ENCODE measurements at regions not wholly inside any gene's neighbourhood (a gene's known extent, or its start where the extent isn't known, plus 50 kb on each side); places are given as distances from the start of the nearest gene placed in this dataset.

GRCh38 chr10:28850784-28851183, 173.5 kb downstream of the BAMBI start:
- no peak overlapping the region for H3K4me3 ChIP-seq (ENCODE audit: low read depth, low read length)
- no peak for DNase-seq (ENCODE audit: low read depth)
- TF ChIP-seq, protein P1, sequence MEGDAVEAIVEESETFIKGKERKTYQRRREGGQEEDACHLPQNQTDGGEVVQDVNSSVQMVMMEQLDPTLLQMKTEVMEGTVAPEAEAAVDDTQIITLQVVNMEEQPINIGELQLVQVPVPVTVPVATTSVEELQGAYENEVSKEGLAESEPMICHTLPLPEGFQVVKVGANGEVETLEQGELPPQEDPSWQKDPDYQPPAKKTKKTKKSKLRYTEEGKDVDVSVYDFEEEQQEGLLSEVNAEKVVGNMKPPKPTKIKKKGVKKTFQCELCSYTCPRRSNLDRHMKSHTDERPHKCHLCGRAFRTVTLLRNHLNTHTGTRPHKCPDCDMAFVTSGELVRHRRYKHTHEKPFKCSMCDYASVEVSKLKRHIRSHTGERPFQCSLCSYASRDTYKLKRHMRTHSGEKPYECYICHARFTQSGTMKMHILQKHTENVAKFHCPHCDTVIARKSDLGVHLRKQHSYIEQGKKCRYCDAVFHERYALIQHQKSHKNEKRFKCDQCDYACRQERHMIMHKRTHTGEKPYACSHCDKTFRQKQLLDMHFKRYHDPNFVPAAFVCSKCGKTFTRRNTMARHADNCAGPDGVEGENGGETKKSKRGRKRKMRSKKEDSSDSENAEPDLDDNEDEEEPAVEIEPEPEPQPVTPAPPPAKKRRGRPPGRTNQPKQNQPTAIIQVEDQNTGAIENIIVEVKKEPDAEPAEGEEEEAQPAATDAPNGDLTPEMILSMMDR (IDR thresholded peaks at IDR 0.05; ENCODE audit: insufficient read depth, low read length): no peak

DNA sequence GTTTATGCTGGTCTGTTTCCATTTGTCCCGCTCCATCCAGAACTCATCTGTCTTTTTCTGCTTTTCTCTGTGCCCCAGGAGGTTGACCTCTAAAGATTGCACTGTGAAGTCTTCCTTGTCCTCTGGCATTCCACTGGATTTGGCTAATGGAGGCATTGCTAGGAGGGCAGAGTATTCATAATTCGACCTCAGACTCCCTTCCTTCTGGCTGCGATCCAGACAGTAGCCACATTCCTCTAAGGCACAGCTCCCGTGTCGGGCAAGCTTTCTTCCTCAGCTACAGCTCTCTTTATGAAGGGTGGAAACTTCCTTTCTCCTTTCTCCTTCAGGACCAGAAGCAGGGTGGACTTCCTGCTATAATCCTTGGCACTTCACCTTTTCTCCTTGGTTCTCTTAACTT, 175.9 kb downstream of the BAMBI start:
- DNase-seq (ENCODE audit: low read depth): no peak
- TF ChIP-seq, protein P1 (IDR thresholded peaks at IDR 0.05; ENCODE audit: insufficient read depth, low read length): no peak
- H3K4me3 ChIP-seq (ENCODE audit: low read depth, low read length): no peak overlapping the region

DNA sequence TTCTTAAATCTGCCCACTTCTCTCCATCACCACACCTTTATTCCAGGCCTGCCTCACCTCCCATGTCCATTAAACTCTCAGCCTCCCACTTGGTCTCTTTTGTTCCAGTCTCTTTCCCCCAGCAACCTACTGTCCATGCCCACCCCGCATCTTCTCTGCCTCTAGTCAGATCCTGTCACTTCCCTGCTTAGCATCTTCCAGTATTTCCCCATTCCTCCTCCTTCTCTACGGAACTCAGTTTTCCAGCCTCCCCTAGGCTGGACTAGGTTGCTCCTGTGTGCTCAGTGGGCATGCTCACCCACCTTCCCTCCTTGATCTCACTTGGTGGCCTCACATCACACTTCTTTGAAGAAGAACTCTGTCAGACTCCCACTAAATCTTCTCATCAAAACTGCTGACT, 179.8 kb downstream of the BAMBI start:
- no peak for DNase-seq (ENCODE audit: low read depth)

DNA sequence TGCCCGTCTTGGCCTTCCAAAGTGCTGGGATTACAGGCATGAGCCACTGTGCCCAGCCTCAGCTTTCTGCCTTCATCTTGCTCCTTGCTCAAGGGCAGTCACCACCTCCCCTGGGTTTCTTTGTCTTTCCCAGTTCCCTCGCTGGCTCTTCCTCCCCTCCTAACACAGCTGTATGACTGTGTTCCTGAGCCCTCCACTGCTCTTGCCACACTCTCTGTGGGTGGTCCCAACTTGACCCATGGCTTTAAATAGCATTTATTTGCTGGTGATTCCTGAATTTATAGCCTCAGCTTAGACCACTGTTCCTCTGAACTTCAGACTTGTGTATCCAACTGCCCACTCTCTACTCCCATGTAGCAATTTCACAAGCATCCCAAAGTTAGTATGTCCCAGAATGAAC, 181.3 kb downstream of the BAMBI start:
- TF ChIP-seq, protein P1 (IDR thresholded peaks at IDR 0.05; ENCODE audit: insufficient read depth, low read length): no peak
- H3K4me3 ChIP-seq (ENCODE audit: low read depth, low read length): no peak overlapping the region
- DNase-seq (ENCODE audit: low read depth): no peak

More for the DNA sequence above, 179.8 kb downstream of the BAMBI start:
- TF ChIP-seq, protein P1 (IDR thresholded peaks at IDR 0.05; ENCODE audit: insufficient read depth, low read length): no peak
- H3K4me3 ChIP-seq (ENCODE audit: low read depth, low read length): no peak overlapping the region

- TF ChIP-seq, protein P1 (IDR thresholded peaks at IDR 0.05; ENCODE audit: insufficient read depth, low read length): no peak
Measured at GRCh38 chr10:28859791-28860190, 182.5 kb downstream of the BAMBI start.

GRCh38 chr10:28862219-28862618, 184.9 kb downstream of the BAMBI start:
- no peak for DNase-seq (ENCODE audit: low read depth)
- TF ChIP-seq, protein P1 (IDR thresholded peaks at IDR 0.05; ENCODE audit: insufficient read depth, low read length): no peak
- H3K4me3 ChIP-seq (ENCODE audit: low read depth, low read length): no peak overlapping the region

More at GRCh38 chr10:28859791-28860190, 182.5 kb downstream of the BAMBI start:
- no peak for DNase-seq (ENCODE audit: low read depth)
- no peak overlapping the region for H3K4me3 ChIP-seq (ENCODE audit: low read depth, low read length)

DNA sequence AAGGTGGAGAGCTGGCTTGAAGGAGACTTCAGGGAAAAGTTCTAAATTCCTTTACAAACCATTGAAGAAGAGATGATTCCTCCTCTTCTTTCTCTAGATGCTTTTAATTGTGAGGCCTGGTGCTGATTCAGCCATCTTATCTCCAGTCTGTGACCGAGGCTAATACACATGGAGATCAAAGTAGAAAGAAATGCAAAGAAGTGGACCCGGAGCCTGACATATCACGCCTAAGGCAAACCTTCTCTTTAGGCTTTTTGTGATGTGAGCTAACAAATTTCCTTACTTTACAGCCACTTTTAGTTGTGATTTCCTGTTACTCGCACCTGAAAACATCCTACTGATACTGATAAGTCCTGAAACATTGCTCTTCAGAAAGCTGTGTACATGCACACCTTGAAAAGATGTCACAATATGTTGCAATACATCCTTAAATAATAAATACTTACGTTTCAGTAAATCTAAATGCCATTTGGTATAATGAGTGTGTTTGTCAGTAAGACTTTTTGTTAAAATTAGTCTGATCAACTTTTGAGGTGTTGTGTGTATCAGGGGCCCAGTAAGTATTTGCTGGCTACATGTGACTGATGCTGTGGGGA, 192.4 kb downstream of the BAMBI start:
- no peak for DNase-seq (ENCODE audit: low read depth)
- TF ChIP-seq, protein P1 (IDR thresholded peaks at IDR 0.05; ENCODE audit: insufficient read depth, low read length): no peak
- H3K4me3 ChIP-seq (ENCODE audit: low read depth, low read length): no peak overlapping the region
